ENCODE measurements at regions not wholly inside any gene's neighbourhood (a gene's known extent, or its start where the extent isn't known, plus 50 kb on each side); places are given as distances from the start of the nearest gene placed in this dataset.

DNA sequence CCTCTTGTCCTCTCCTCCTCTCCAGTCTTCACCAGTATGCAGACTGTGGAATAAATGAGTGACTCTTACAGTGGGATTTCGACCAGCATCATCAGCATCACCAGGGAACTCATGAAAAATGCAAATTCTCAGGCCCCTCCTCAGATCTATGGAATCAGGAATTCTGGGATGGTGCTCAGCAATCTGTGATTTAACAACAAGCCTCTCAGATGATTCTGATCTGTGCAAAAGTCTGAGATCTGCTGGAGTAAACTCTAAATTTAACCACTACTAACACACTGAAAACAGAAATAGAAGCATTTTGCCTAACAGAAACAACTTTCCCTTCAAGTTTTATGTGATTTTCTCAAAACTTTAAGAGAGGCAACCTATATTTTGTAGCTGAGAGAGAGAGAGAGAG is 124.8 kb upstream of the FAM3C start:
- TF ChIP-seq EZH2phosphoT487 (IDR thresholded peaks at IDR 0.05) = no peak
- TF ChIP-seq CTCF (IDR thresholded peaks at IDR 0.05) = no peak
- TF ChIP-seq EZH2 (IDR thresholded peaks at IDR 0.05) = no peak

Measured in neural progenitor cell (in vitro differentiated cells).